ENCODE measurements at regions not wholly inside any gene's neighbourhood (a gene's known extent, or its start where the extent isn't known, plus 50 kb on each side); places are given as distances from the start of the nearest gene placed in this dataset.

GRCh38 chr22:22429369-22430108 is 79.0 kb downstream of the ZNF280B start:
- peak; percentile 43 to 67 (median 57) for DNase-seq

DNA sequence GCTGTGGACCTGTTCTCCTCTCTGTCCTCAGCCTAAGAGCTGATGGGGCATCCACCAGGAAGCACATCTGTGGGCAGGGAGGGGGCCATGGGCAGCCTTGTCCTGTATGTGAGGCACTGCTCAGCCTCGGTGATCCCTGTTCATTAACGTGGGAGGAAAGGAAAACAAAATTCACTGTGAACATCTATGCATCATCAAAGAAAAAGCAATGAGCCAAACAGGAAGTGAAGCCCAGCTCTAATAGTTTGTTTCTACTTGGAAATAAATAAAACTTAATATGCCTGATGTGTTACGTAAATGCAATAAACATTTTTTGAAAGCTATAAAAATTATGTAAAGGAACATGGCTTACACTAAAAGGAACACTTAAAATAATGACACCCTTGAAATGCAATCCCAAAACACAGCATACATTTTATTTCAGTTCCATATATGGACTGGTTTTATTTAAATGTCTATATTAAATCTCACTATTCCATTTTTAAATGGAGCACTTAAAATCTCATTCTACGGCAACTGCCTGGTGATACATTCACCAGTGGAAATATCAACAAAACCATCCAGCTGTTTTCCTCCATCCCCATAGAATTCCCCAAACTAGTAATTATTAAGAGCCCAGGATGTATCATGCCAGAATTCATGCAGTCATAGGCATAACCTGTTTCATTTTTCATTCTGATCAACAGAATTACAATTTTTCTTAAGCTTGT is 78.3 kb downstream of the ZNF280B start:
- TF ChIP-seq, protein P1, sequence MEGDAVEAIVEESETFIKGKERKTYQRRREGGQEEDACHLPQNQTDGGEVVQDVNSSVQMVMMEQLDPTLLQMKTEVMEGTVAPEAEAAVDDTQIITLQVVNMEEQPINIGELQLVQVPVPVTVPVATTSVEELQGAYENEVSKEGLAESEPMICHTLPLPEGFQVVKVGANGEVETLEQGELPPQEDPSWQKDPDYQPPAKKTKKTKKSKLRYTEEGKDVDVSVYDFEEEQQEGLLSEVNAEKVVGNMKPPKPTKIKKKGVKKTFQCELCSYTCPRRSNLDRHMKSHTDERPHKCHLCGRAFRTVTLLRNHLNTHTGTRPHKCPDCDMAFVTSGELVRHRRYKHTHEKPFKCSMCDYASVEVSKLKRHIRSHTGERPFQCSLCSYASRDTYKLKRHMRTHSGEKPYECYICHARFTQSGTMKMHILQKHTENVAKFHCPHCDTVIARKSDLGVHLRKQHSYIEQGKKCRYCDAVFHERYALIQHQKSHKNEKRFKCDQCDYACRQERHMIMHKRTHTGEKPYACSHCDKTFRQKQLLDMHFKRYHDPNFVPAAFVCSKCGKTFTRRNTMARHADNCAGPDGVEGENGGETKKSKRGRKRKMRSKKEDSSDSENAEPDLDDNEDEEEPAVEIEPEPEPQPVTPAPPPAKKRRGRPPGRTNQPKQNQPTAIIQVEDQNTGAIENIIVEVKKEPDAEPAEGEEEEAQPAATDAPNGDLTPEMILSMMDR (IDR thresholded peaks at IDR 0.05; ENCODE audit: control extremely low read depth, extremely low read depth) = no peak
- peak; percentile 26 to 74 (median 60) for DNase-seq
- no peaks in the 10 kb centered on the region for H3K36me3 ChIP-seq (ENCODE audit: control insufficient read depth in 4 of 4, insufficient read depth in 4 of 4, low read length in 4 of 4)
- peaks cover 0 to 3% (median 0%) of the 10 kb centered on the region in 4 donors for H3K9me3 ChIP-seq (ENCODE audit: control insufficient read depth in 4 of 4, insufficient read depth in 3 of 4, low read length in 3 of 4)
- WGBS, 2 donors = 54 to 71% methylated on average over 4 of the region's 4 CpGs
- H3K9ac ChIP-seq (ENCODE audit: insufficient read depth in 1 of 2, low read length in 2 of 2) = no peak overlapping the region
- no peak overlapping the region for H3K27ac ChIP-seq (ENCODE audit: low read depth in 1 of 2, low read length in 1 of 2)
- H3K4me1 ChIP-seq (ENCODE audit: control insufficient read depth in 5 of 5, insufficient read depth in 5 of 5, low read length in 5 of 5) = peaks cover 0 to 16% (median 0%) of the 10 kb centered on the region in 5 donors
- H3K27me3 ChIP-seq (ENCODE audit: control insufficient read depth in 3 of 3, insufficient read depth in 3 of 3, low read length in 2 of 3) = peaks cover 0 to 2% (median 0%) of the 10 kb centered on the region in 3 donors
- H3K4me3 ChIP-seq = no peak overlapping the region
- ATAC-seq (ENCODE audit: insufficient read depth, low FRiP score) = no peak

More at GRCh38 chr22:22429369-22430108, 79.0 kb downstream of the ZNF280B start:
- Histone ChIP-seq H3K4me1 (ENCODE audit: control insufficient read depth in 5 of 5, insufficient read depth in 5 of 5, low read length in 5 of 5) (peaks cover 0 to 16% (median 0%) of the 10 kb centered on the region in 5 donors), H3K4me3 (no peak overlapping the region), H3K9ac (ENCODE audit: insufficient read depth in 1 of 2, low read length in 2 of 2) (no peak overlapping the region), H3K27ac (ENCODE audit: low read depth in 1 of 2, low read length in 1 of 2) (no peak overlapping the region), H3K9me3 (ENCODE audit: control insufficient read depth in 4 of 4, insufficient read depth in 3 of 4, low read length in 3 of 4) (peaks cover 0 to 3% (median 0%) of the 10 kb centered on the region in 4 donors), H3K27me3 (ENCODE audit: control insufficient read depth in 3 of 3, insufficient read depth in 3 of 3, low read length in 2 of 3) (peaks cover 0 to 2% (median 0%) of the 10 kb centered on the region in 3 donors), H3K36me3 (ENCODE audit: control insufficient read depth in 4 of 4, insufficient read depth in 4 of 4, low read length in 4 of 4) (no peaks in the 10 kb centered on the region)
- TF ChIP-seq, protein P1 (IDR thresholded peaks at IDR 0.05; ENCODE audit: control extremely low read depth, extremely low read depth) = no peak
- 56 to 66% methylated on average over 6 of the region's 6 CpGs for WGBS, 2 donors
- ATAC-seq (ENCODE audit: insufficient read depth, low FRiP score) = no peak

DNA sequence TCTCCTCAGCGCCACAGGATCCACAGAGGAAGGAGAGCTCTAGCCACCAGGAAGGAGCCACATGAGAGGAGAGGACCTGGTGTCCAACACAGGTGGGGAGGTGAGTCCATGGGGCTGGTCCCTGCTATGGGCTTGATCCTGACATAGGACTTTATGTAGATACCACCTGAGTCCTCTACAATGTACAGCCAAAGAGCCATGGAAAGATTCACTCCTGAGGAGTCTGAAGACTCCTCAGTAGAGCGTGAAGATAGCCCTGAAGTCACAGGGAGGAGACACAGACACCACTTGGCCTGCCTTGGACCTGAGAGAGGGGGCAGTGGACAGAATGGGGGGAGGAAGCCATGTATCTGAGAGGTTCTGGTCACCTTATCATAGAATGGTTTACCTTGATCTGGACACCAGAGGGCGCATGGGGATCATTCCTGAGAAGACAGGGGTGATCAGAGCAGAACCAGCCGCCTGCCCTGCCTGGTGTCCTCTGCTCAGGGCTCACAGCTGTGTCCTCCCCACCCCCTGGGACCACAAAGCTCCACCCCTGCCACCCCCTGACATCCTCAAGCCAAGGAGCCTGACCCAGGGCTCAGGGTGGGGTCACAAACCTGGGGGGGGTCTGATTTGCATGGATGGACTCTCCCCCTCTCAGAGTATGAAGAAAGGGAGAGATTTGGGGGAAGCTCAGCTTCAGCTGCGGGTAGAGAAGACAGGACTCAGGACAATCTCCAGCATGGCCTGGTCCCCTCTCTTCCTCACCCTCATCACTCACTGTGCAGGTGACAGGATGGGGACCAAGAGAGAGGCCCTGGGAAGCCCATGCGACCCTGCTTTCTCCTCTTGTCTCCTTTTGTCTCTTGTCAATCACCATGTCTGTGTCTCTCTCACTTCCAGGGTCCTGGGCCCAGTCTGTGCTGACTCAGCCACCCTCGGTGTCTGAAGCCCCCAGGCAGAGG is 77.0 kb downstream of the ZNF280B start:
- Histone ChIP-seq H3K27ac (ENCODE audit: low read depth in 1 of 2, low read length in 1 of 2) (no peak overlapping the region), H3K9ac (ENCODE audit: insufficient read depth in 1 of 2, low read length in 2 of 2) (no peak overlapping the region), H3K36me3 (ENCODE audit: control insufficient read depth in 4 of 4, insufficient read depth in 4 of 4, low read length in 4 of 4) (no peaks in the 10 kb centered on the region), H3K27me3 (ENCODE audit: control insufficient read depth in 3 of 3, insufficient read depth in 3 of 3, low read length in 2 of 3) (peaks cover 0 to 2% (median 0%) of the 10 kb centered on the region in 3 donors), H3K4me1 (ENCODE audit: control insufficient read depth in 5 of 5, insufficient read depth in 5 of 5, low read length in 5 of 5) (peaks cover 0 to 16% (median 0%) of the 10 kb centered on the region in 5 donors), H3K4me3 (no peak overlapping the region), H3K9me3 (ENCODE audit: control insufficient read depth in 4 of 4, insufficient read depth in 3 of 4, low read length in 3 of 4) (peaks cover 0 to 3% (median 0%) of the 10 kb centered on the region in 4 donors)
- TF ChIP-seq, protein P1 (IDR thresholded peaks at IDR 0.05; ENCODE audit: control extremely low read depth, extremely low read depth) = peak; percentile 29
- WGBS, 2 donors = 46% methylated on average over 7 of the region's 7 CpGs
- peak; percentile 58 to 70 (median 66) for DNase-seq
- ATAC-seq (ENCODE audit: insufficient read depth, low FRiP score) = no peak
